ENCODE measurements at regions not wholly inside any gene's neighbourhood (a gene's known extent, or its start where the extent isn't known, plus 50 kb on each side); places are given as distances from the start of the nearest gene placed in this dataset.

DNA sequence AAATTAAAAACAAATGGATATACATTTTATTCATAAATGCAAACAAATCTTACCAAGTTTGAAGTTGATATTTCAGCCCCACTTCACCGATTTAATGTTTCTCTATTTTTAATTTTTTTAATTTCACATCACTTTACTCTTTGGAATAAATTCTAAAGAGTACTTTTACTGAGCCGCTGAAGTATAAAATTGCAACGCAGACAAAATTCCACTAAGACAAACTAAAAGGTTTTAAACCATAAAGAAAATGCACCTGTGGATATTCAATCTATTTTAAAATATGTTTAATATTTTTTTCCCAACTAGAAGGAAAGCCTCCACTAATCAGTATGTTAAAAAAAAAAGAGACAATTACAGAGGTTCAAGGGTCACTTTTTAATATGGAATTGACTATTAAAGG lies 1073.9 kb upstream of the CRIM1 start:
- no peak overlapping the region for H3K27ac Mint-ChIP-seq (ENCODE audit: unreplicated experiment)
- TF ChIP-seq, protein P1, sequence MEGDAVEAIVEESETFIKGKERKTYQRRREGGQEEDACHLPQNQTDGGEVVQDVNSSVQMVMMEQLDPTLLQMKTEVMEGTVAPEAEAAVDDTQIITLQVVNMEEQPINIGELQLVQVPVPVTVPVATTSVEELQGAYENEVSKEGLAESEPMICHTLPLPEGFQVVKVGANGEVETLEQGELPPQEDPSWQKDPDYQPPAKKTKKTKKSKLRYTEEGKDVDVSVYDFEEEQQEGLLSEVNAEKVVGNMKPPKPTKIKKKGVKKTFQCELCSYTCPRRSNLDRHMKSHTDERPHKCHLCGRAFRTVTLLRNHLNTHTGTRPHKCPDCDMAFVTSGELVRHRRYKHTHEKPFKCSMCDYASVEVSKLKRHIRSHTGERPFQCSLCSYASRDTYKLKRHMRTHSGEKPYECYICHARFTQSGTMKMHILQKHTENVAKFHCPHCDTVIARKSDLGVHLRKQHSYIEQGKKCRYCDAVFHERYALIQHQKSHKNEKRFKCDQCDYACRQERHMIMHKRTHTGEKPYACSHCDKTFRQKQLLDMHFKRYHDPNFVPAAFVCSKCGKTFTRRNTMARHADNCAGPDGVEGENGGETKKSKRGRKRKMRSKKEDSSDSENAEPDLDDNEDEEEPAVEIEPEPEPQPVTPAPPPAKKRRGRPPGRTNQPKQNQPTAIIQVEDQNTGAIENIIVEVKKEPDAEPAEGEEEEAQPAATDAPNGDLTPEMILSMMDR (IDR thresholded peaks at IDR 0.05; ENCODE audit: unreplicated experiment), result no peak
- intact Hi-C loops (cut with micrococcal nuclease; ENCODE audit: unreplicated experiment), result no loop called here
- no peaks in the 10 kb centered on the region for H3K4me1 Mint-ChIP-seq (ENCODE audit: low read depth, unreplicated experiment)
- DNase-seq, result no peak
- H3K36me3 Mint-ChIP-seq (ENCODE audit: insufficient read depth, unreplicated experiment), result no peaks in the 10 kb centered on the region
- H3K27me3 Mint-ChIP-seq (ENCODE audit: unreplicated experiment), result no peaks in the 10 kb centered on the region
- CTCF ChIA-PET, result interaction anchor here (0.7 kb wide), 1 partner anchor 269 kb away, joined by 4 read pairs; no protein-coding TSS in a partner anchor
- H3K4me3 Mint-ChIP-seq (ENCODE audit: low read depth, unreplicated experiment), result no peak overlapping the region
- peaks cover 10% of the 10 kb centered on the region for H3K9me3 Mint-ChIP-seq (ENCODE audit: low read depth, unreplicated experiment)
- no TSS peak for BruUV-seq (replicated peaks)

DNA sequence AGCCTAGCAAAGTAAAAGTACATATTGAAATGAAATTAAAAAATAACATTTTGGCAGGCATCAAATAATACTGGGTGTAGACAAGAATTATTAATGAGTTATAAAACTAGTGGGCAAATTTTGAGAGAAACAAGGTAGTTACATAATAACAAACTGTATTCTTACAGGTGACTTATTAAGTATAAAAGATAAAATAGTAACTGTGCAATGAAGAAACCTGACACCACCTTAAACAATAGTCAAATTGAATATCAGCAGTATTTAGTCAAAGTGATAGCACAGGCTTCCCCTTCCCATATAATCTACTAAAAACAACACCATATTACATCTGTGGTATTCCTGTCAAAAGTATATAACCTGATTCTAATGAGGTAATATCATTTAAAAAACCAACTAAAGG lies 1099.8 kb upstream of the CRIM1 start:
- intact Hi-C loops (cut with micrococcal nuclease; ENCODE audit: unreplicated experiment), result no loop called here
- CTCF ChIA-PET, result no interaction called here

DNA sequence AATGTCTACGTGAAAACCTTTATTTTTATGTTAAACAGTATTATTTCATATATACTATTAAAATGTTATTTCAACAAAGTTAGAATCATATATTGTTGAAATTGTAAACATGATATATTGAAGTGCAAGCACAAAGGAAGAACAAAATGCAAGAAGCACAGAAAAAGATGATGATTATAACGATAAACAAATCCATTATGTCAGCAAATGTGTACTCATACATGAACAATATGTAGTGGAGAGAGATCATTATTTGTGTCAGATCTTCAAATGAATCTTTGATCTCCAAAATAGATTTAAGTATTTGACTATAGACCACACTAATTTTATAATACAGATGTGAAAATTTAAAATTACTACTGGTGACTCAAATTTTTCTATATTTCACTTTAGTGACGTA lies 1104.4 kb upstream of the CRIM1 start:
- TF ChIP-seq, protein P1 (IDR thresholded peaks at IDR 0.05; ENCODE audit: unreplicated experiment), result no peak
- intact Hi-C loops (cut with micrococcal nuclease; ENCODE audit: unreplicated experiment), result no loop called here
- Mint-ChIP-seq H3K4me3 (ENCODE audit: low read depth, unreplicated experiment) (no peak overlapping the region), H3K27ac (ENCODE audit: unreplicated experiment) (no peak overlapping the region), H3K4me1 (ENCODE audit: low read depth, unreplicated experiment) (no peaks in the 10 kb centered on the region), H3K9me3 (ENCODE audit: low read depth, unreplicated experiment) (peaks cover 16% of the 10 kb centered on the region), H3K36me3 (ENCODE audit: insufficient read depth, unreplicated experiment) (no peaks in the 10 kb centered on the region), H3K27me3 (ENCODE audit: unreplicated experiment) (no peaks in the 10 kb centered on the region)
- CTCF ChIA-PET, result no interaction called here
- no TSS peak for BruUV-seq (replicated peaks)
- DNase-seq, result no peak

More for the DNA sequence above, 1099.8 kb upstream of the CRIM1 start:
- TF ChIP-seq, protein P1 (IDR thresholded peaks at IDR 0.05; ENCODE audit: unreplicated experiment), result no peak
- no peak for DNase-seq
- H3K9me3 Mint-ChIP-seq (ENCODE audit: low read depth, unreplicated experiment), result peaks cover 12% of the 10 kb centered on the region
- no peak overlapping the region for H3K4me3 Mint-ChIP-seq (ENCODE audit: low read depth, unreplicated experiment)
- H3K36me3 Mint-ChIP-seq (ENCODE audit: insufficient read depth, unreplicated experiment), result no peaks in the 10 kb centered on the region
- no peak overlapping the region for H3K27ac Mint-ChIP-seq (ENCODE audit: unreplicated experiment)
- no peaks in the 10 kb centered on the region for H3K4me1 Mint-ChIP-seq (ENCODE audit: low read depth, unreplicated experiment)
- no TSS peak for BruUV-seq (replicated peaks)
- no peaks in the 10 kb centered on the region for H3K27me3 Mint-ChIP-seq (ENCODE audit: unreplicated experiment)

DNA sequence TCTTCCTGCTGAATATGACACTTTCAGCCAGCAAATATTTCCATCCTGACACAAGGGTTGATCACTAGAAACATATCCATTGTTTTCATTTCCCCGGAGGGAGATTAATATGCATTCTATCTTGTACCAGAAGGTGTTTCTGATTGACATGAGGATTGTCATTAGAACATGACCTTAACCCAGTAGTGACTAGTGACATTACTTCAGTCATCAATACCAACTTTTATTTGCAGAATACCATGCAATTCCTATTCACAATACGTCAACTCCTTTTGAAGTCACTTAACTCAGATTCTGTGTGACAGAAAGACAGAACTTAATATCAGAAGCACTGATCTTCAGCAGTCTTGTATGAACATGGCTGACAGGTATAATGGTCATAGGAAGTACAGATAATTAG lies 1108.9 kb upstream of the CRIM1 start:
- Mint-ChIP-seq H3K36me3 (ENCODE audit: insufficient read depth, unreplicated experiment) (no peaks in the 10 kb centered on the region), H3K4me3 (ENCODE audit: low read depth, unreplicated experiment) (no peak overlapping the region), H3K27ac (ENCODE audit: unreplicated experiment) (no peak overlapping the region), H3K9me3 (ENCODE audit: low read depth, unreplicated experiment) (peaks cover 12% of the 10 kb centered on the region), H3K4me1 (ENCODE audit: low read depth, unreplicated experiment) (no peaks in the 10 kb centered on the region), H3K27me3 (ENCODE audit: unreplicated experiment) (no peaks in the 10 kb centered on the region)
- CTCF ChIA-PET, result no interaction called here
- no TSS peak for BruUV-seq (replicated peaks)
- TF ChIP-seq, protein P1 (IDR thresholded peaks at IDR 0.05; ENCODE audit: unreplicated experiment), result no peak
- intact Hi-C loops (cut with micrococcal nuclease; ENCODE audit: unreplicated experiment), result no loop called here
- DNase-seq, result no peak
